Choroid plexus epithelial cell (primary cell): ENCODE measurements at regions not wholly inside any gene's neighbourhood (a gene's known extent, or its start where the extent isn't known, plus 50 kb on each side); places are given as distances from the start of the nearest gene placed in this dataset.

Experiments
- DNase-seq: peaks from one replicate; pipeline ENCODE4 v3.0.0-alpha.2; 2010; ENCODE audit warnings: low read depth
- H3K4me3 ChIP-seq: 2 replicates; pipeline ENCODE4 v1.5.1; 2011; ENCODE audit warnings: low read depth, mild to moderate bottlenecking, control low read depth, low read length, moderate library complexity
- CTCF ChIP-seq: conservative IDR thresholded peaks from 2 replicates; pipeline ENCODE4 v1.5.1; 2011; ENCODE audit warnings: low read depth, mild to moderate bottlenecking, control low read depth, inconsistent platforms, low read length, moderate library complexity

DNA sequence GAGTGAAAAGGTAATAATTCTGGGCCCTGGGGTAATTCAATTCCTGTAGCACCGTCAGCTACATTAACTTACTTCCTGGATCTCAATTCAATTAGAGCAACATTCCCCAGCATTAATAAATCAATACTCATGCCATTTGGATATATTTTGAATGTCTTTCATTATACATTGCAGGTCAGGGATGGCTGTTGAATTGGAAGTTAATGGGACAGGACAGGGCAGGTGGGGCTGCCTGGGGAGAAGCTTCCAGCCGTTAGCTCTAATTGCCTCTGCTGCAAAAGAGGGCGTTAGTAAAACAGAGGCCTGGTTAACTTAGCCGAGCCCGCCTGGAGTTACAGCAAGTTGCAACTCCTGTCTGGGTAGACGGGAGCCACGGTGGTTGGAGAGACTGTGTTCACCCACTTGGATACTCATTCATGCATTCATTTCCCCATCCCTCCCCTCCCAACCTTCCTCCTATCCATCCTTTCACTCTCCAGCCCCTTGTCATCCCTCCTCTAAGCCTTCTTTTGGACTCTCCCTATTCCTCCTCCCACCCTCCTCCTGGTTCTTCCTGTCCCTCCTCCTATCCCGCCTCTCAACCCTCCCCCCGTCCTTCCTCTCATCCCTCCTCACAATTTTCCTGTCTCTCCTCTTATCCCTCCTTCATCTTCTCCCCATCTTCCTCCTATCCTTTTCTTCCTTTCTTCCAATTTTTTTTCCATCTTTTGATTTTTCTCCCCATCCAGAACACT, 137.6 kb upstream of the RUNX3 start:
- H3K4me3 ChIP-seq: no peak overlapping the region
- TF ChIP-seq CTCF: no peak
- DNase-seq: no peak

DNA sequence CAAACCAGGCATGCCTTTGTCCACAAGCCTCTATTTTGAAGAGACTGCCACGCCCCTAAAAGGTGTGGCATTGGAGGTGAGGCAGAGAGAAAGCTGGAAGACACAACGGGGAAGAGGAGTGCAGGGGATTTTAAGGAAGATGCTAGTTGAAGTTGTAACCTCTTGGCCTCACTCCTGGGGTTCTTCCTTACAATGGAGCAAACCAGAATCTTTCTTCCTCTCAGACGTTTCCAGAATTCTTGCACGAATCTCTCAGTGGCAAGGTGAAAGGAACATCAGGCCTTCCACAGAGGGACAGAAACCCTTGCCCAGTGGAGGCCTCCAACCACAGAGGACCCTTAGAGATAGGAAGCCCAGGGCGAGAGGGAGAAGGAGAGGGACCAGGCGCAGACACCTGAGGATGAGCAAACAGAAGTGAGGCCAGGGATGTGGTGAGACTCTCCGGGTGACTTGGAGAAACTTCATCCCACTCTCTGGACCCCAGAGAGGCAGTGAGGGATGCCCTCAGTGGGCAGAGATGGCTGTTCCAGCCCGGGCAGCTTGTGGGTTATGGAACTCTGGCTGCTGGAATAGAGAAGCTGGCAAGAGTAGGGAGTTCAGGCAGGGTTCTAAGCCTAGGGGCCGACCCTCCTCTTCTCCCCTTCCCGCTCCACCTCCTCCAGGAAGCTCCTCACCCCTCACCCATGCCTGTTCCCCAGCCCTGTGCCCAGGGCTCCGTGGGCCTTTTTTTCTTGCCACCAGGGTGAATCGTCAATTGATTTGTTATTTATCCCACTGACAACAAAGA, 136.8 kb upstream of the RUNX3 start:
- no peak for DNase-seq
- no peak for TF ChIP-seq CTCF
- H3K4me3 ChIP-seq: no peak overlapping the region

DNA sequence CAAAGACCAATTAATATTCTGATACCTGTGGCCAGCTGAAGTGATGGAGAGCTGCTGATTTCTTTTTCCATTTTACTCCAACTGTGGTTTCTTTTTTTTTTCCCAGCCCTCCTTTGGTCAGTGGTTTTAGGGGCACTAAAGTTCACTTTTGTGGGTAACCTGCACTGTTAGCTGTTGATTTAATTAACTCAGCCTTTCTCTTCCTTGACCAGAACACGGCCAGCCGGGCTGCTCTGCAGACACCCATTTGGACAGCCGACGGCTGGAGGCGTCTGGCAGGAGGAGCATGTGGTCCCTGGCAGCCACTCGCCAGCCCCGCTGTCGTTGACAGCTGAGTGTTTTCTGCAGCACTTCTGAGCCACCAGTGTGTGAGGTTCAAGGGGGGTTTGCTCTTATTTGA, 136.2 kb upstream of the RUNX3 start:
- no peak overlapping the region for H3K4me3 ChIP-seq
- TF ChIP-seq CTCF: no peak
- DNase-seq: peak; percentile 14

GRCh38 chr1:25065795-25066238, 135.7 kb upstream of the RUNX3 start:
- peak; percentile 5 for DNase-seq
- H3K4me3 ChIP-seq: no peak overlapping the region
- no peak for TF ChIP-seq CTCF

GRCh38 chr1:25065321-25065721, 135.2 kb upstream of the RUNX3 start:
- no peak overlapping the region for H3K4me3 ChIP-seq
- TF ChIP-seq CTCF: no peak
- DNase-seq: no peak

- DNase-seq: no peak
- no peak overlapping the region for H3K4me3 ChIP-seq
- TF ChIP-seq CTCF: no peak
Measured at GRCh38 chr1:25064465-25065240, 134.6 kb upstream of the RUNX3 start.
